Aorta (tissue), 5 donors: ENCODE measurements at regions not wholly inside any gene's neighbourhood (a gene's known extent, or its start where the extent isn't known, plus 50 kb on each side); places are given as distances from the start of the nearest gene placed in this dataset.

Source experiments
- ATAC-seq: fragments of 200-7000 bp; cut with Tn5 transposase; one replicate; pipeline ENCODE4 v1.9.1; 2022; ENCODE audit warnings: moderate library complexity; ENCODE audit not compliant: low FRiP score
- DNase-seq, 2 donors: peaks; one replicate each; pipeline ENCODE4 v3.0.0-alpha.2; 2020
- H3K27ac ChIP-seq, 2 donors: one replicate each; pipeline ENCODE4 v1.5.1; 2013; ENCODE audit warnings: low read length in 2 of 2, mild to moderate bottlenecking in 2 of 2, moderate library complexity in 2 of 2, control low read depth in 1 of 2, inconsistent platforms in 1 of 2, low read depth in 1 of 2
- H3K27me3 ChIP-seq, 2 donors: one replicate each; pipeline ENCODE4 v1.6.1; 2013; ENCODE audit warnings: control low read depth in 1 of 2, low read length in 1 of 2, mild to moderate bottlenecking in 1 of 2, moderate library complexity in 1 of 2; ENCODE audit not compliant: insufficient read depth in 2 of 2, control insufficient read depth in 1 of 2
- H3K36me3 ChIP-seq, 2 donors: one replicate each; pipeline ENCODE4 v1.6.1; 2013; ENCODE audit warnings: control low read depth in 1 of 2, low read length in 1 of 2, mild to moderate bottlenecking in 1 of 2; ENCODE audit not compliant: insufficient read depth in 2 of 2, control insufficient read depth in 1 of 2
- H3K4me1 ChIP-seq, 2 donors: one replicate each; pipeline ENCODE4 v1.6.1; 2013; ENCODE audit warnings: low read length in 2 of 2, control low read depth in 1 of 2, mild to moderate bottlenecking in 1 of 2, moderate library complexity in 1 of 2; ENCODE audit not compliant: insufficient read depth in 2 of 2, control insufficient read depth in 1 of 2
- H3K4me3 ChIP-seq, 2 donors: one replicate each; pipeline ENCODE4 v1.5.1; 2013; ENCODE audit warnings: low read length in 2 of 2, control low read depth in 1 of 2, mild to moderate bottlenecking in 1 of 2
- H3K9me3 ChIP-seq: one replicate; pipeline ENCODE4 v1.6.1; 2013; ENCODE audit warnings: mild to moderate bottlenecking, low read length; ENCODE audit not compliant: control insufficient read depth
- WGBS, 2 donors: extraction: QIAGEN DNeasy Blood & Tissue Kit; methylation state at CpG; one replicate each; pipeline ENCODE4 v1.1.7; 2013; 5-methylcytosine and 5-hydroxymethylcytosine counted together
- intact Hi-C, 2 donors: fragments of 100-400 bp; cut with DNase I; formaldehyde crosslinking; loops; one replicate each; pipeline versions ENCODE4 v1.14.2 to v1.15.0; 2022
- donor health status: healthy with polysubstance abuse.
- donor health status: Bipolar disorder and iron deficiency.
- donor health status: DM: no; HTN: no; CAD: no.
- donor health status: DM: no; HTN: no; CAD: no.
- donor health status: DM: yes; HTN: yes; CAD: no.

GRCh38 chr9:23255346-23255745 lies 570.7 kb downstream of the ELAVL2 start:
- Histone ChIP-seq H3K9me3 (no peaks in the 10 kb centered on the region), H3K4me3 (no peak overlapping the region), H3K27ac (no peak overlapping the region), H3K36me3 (no peaks in the 10 kb centered on the region), H3K4me1 (no peaks in the 10 kb centered on the region), H3K27me3 (no peaks in the 10 kb centered on the region)
- no peak for DNase-seq
- intact Hi-C loops = no loop called here
- ATAC-seq = no peak
- 7 to 12% methylated on average over 3 of the region's 3 CpGs for WGBS, 2 donors

GRCh38 chr9:23258569-23258968 lies 567.5 kb downstream of the ELAVL2 start:
- Histone ChIP-seq H3K4me1 (no peaks in the 10 kb centered on the region), H3K4me3 (no peak overlapping the region), H3K9me3 (no peaks in the 10 kb centered on the region), H3K36me3 (no peaks in the 10 kb centered on the region), H3K27ac (no peak overlapping the region), H3K27me3 (no peaks in the 10 kb centered on the region)
- no peak for ATAC-seq
- WGBS, 2 donors = 79 to 91% methylated on average over 1 of the region's 1 CpG
- intact Hi-C loops = no loop called here
- no peak for DNase-seq

- Histone ChIP-seq H3K36me3 (no peaks in the 10 kb centered on the region), H3K27ac (no peak overlapping the region), H3K4me3 (no peak overlapping the region), H3K9me3 (no peaks in the 10 kb centered on the region), H3K27me3 (no peaks in the 10 kb centered on the region), H3K4me1 (no peaks in the 10 kb centered on the region)
- DNase-seq (no peak), ATAC-seq (no peak)
- intact Hi-C loops = no loop called here
Observed at GRCh38 chr9:23278561-23278960, 547.5 kb downstream of the ELAVL2 start.

- WGBS, 2 donors = 37 to 48% methylated on average over 1 of the region's 1 CpG
- ATAC-seq (no peak), DNase-seq (no peak)
- intact Hi-C loops = no loop called here
- Histone ChIP-seq H3K27ac (no peak overlapping the region), H3K27me3 (no peaks in the 10 kb centered on the region), H3K9me3 (peaks cover 1% of the 10 kb centered on the region), H3K36me3 (no peaks in the 10 kb centered on the region), H3K4me1 (no peaks in the 10 kb centered on the region), H3K4me3 (no peak overlapping the region)
Observed at GRCh38 chr9:23287390-23287789, 538.6 kb downstream of the ELAVL2 start.

- Histone ChIP-seq H3K27me3 (no peaks in the 10 kb centered on the region), H3K27ac (no peak overlapping the region), H3K36me3 (no peaks in the 10 kb centered on the region), H3K4me1 (no peaks in the 10 kb centered on the region), H3K9me3 (peaks cover 1% of the 10 kb centered on the region), H3K4me3 (no peak overlapping the region)
- DNase-seq = no peak
- no peak for ATAC-seq
- WGBS, 2 donors = 39 to 48% methylated on average over 4 of the region's 4 CpGs
- intact Hi-C loops = no loop called here
Observed at GRCh38 chr9:23288545-23288944, 537.5 kb downstream of the ELAVL2 start.

- Histone ChIP-seq H3K27ac (no peak overlapping the region), H3K9me3 (no peaks in the 10 kb centered on the region), H3K4me1 (no peaks in the 10 kb centered on the region), H3K36me3 (no peaks in the 10 kb centered on the region), H3K27me3 (no peaks in the 10 kb centered on the region), H3K4me3 (no peak overlapping the region)
- 69 to 71% methylated on average over 4 of the region's 4 CpGs for WGBS, 2 donors
- intact Hi-C loops = no loop called here
- ATAC-seq (no peak), DNase-seq (no peak)
Observed at GRCh38 chr9:23290973-23291372, 535.1 kb downstream of the ELAVL2 start.

GRCh38 chr9:23302281-23302680 lies 523.8 kb downstream of the ELAVL2 start:
- no peak for ATAC-seq
- H3K9me3 ChIP-seq = no peaks in the 10 kb centered on the region
- H3K4me1 ChIP-seq = no peaks in the 10 kb centered on the region
- H3K27me3 ChIP-seq = no peaks in the 10 kb centered on the region
- H3K27ac ChIP-seq = no peak overlapping the region
- H3K36me3 ChIP-seq = no peaks in the 10 kb centered on the region
- intact Hi-C loops = no loop called here
- 90 to 93% methylated on average over 4 of the region's 4 CpGs for WGBS, 2 donors
- no peak overlapping the region for H3K4me3 ChIP-seq
- DNase-seq = no peak

GRCh38 chr9:23306731-23307130 lies 519.3 kb downstream of the ELAVL2 start:
- H3K4me3 ChIP-seq = no peak overlapping the region
- 80 to 89% methylated on average over 3 of the region's 3 CpGs for WGBS, 2 donors
- H3K9me3 ChIP-seq = no peaks in the 10 kb centered on the region
- no peaks in the 10 kb centered on the region for H3K27me3 ChIP-seq
- no peak overlapping the region for H3K27ac ChIP-seq
- DNase-seq (no peak), ATAC-seq (no peak)
- intact Hi-C loops = no loop called here
- H3K4me1 ChIP-seq = no peaks in the 10 kb centered on the region
- no peaks in the 10 kb centered on the region for H3K36me3 ChIP-seq

- Histone ChIP-seq H3K27ac (no peak overlapping the region), H3K9me3 (no peaks in the 10 kb centered on the region), H3K27me3 (no peaks in the 10 kb centered on the region), H3K36me3 (no peaks in the 10 kb centered on the region), H3K4me3 (no peak overlapping the region), H3K4me1 (no peaks in the 10 kb centered on the region)
- 84 to 86% methylated on average over 5 of the region's 5 CpGs for WGBS, 2 donors
- intact Hi-C loops = no loop called here
- DNase-seq (no peak), ATAC-seq (no peak)
Observed at GRCh38 chr9:23307731-23308513, 518.1 kb downstream of the ELAVL2 start.
